ENCODE measurements at regions not wholly inside any gene's neighbourhood (a gene's known extent, or its start where the extent isn't known, plus 50 kb on each side); places are given as distances from the start of the nearest gene placed in this dataset.
A peak's percentile ranks its signal among the peaks of the same experiment; 100 is the strongest.
"Not testable (repeated sequence)": the region's sequence is repeated elsewhere in the genome, so short reads cannot be mapped to it uniquely, and the experiment has no call there.

DNA sequence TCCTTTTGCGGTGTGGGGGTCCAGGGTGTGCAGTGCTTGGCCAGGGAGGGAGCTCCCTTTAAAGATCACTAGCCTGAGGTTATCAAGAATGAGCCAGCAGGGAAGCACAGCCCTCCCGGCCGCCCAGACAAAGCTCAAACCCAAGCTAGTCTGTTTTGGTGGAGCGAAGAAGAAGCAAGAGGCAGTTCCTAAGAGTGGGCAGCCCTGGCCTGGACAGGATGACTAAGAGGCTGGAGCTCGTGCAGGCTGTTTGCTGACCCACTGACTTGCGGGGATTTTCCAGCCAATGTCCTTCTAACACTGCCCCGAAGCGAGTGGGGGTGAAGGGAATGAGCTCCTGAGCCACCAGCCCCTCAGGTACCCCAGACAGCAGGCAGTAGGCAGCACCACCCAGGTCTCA is 134.4 kb downstream of the COPRS start:
- Histone ChIP-seq H4K20me1 (no peaks in the 10 kb centered on the region), H3K4me2 (no peak overlapping the region), H3K4me1 (no peaks in the 10 kb centered on the region), H3K27me3 (no peaks in the 10 kb centered on the region), H3K9ac (no peak overlapping the region), H3K27ac (no peak overlapping the region), H3K36me3 (no peaks in the 10 kb centered on the region), H3K4me3 (no peak overlapping the region), H3K9me3 (replicated peaks in 1 of 11) (peaks cover 0 to 5% (median 0%) of the 10 kb centered on the region in 11 experiments; a peak in 1 of 22 replicates)
- no peak for TF ChIP-seq Cebpa-rat (IDR thresholded peaks at IDR 0.05)

- H3K27ac ChIP-seq: no peak overlapping the region
- no peaks in the 10 kb centered on the region for H3K27me3 ChIP-seq
- no peaks in the 10 kb centered on the region for H3K4me1 ChIP-seq
- TF ChIP-seq Cebpa-rat (IDR thresholded peaks at IDR 0.05): no peak
- H3K4me3 ChIP-seq: no peak overlapping the region
- H4K20me1 ChIP-seq: no peaks in the 10 kb centered on the region
- no peaks in the 10 kb centered on the region for H3K36me3 ChIP-seq
- H3K9ac ChIP-seq: no peak overlapping the region
- no peak overlapping the region for H3K4me2 ChIP-seq
- peaks cover 0 to 5% (median 0%) of the 10 kb centered on the region in 11 experiments; a peak in 1 of 22 replicates for H3K9me3 ChIP-seq (replicated peaks in 1 of 11)
These were observed 135.0 kb downstream of the COPRS start for GRCh38 chr17:31724026-31724425.

GRCh38 chr17:31722251-31723056 is 136.6 kb downstream of the COPRS start:
- no peaks in the 10 kb centered on the region for H4K20me1 ChIP-seq
- no peaks in the 10 kb centered on the region for H3K27me3 ChIP-seq
- H3K4me1 ChIP-seq: no peaks in the 10 kb centered on the region
- no peaks in the 10 kb centered on the region for H3K36me3 ChIP-seq
- no peak overlapping the region for H3K4me2 ChIP-seq
- H3K9ac ChIP-seq: no peak overlapping the region
- no peak overlapping the region for H3K27ac ChIP-seq
- H3K9me3 ChIP-seq (replicated peaks in 1 of 11): peaks cover 0 to 5% (median 0%) of the 10 kb centered on the region in 11 experiments; a peak in 1 of 22 replicates
- H3K4me3 ChIP-seq: no peak overlapping the region
- TF ChIP-seq Cebpa-rat (IDR thresholded peaks at IDR 0.05): no peak

- Histone ChIP-seq H3K9me3 (replicated peaks in 1 of 11) (peaks cover 0 to 5% (median 0%) of the 10 kb centered on the region in 11 experiments; a peak in 1 of 22 replicates), H3K36me3 (no peaks in the 10 kb centered on the region), H3K9ac (no peak overlapping the region), H3K27me3 (no peaks in the 10 kb centered on the region), H3K4me1 (no peaks in the 10 kb centered on the region), H3K4me2 (no peak overlapping the region), H3K27ac (no peak overlapping the region), H3K4me3 (no peak overlapping the region), H4K20me1 (no peaks in the 10 kb centered on the region)
- no peak for TF ChIP-seq Cebpa-rat (IDR thresholded peaks at IDR 0.05)
These were observed 137.6 kb downstream of the COPRS start for GRCh38 chr17:31721291-31722025.

DNA sequence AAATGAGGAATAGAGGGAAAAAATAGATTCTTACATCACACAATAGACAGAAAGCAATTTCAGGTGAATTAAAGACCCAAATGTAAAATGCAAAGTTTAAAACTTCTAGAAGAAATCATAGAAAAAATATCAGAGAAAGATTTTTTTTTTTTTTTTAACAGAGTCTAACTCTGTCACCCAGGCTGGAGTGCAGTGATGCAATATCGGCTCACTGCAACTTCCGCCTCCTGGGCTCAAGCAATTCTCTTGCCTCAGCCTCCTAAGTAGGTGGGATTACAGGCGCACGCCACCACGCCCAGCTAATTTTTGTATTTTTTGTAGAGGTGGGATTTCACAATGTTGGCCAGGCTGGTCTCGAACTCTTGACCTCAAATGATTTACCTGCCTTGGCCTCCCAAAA is 141.8 kb downstream of the COPRS start:
- H3K4me2 ChIP-seq; H3K36me3 ChIP-seq; H3K9ac ChIP-seq; H3K4me1 ChIP-seq; H4K20me1 ChIP-seq; H3K27me3 ChIP-seq; H3K27ac ChIP-seq; H3K4me3 ChIP-seq; H3K9me3 ChIP-seq (replicated peaks in 1 of 11): not testable (repeated sequence)
- peak in 1 of 11 experiments; percentile 49; a peak in 2 of 22 replicates for TF ChIP-seq Cebpa-rat (IDR thresholded peaks at IDR 0.05)

DNA sequence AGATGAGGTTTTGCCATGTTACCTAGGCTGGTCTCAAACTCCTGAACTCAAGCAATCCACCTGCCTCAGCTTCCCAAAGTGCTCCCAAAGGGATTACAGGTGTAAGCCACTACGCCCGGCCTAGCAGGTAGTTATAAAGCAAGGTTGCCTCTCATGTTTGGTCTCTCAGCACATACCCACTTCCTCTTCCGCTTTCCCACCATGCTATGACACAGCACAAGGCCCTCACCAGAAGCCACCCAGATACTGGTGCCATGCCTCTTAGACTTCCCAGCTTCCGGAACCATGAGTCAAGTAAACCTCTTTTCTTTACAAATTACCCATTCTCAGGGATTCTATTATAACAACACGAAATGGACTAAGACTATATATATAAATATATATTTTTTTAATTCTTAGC is 143.6 kb downstream of the COPRS start:
- Histone ChIP-seq H3K27ac (no peak overlapping the region), H4K20me1 (no peaks in the 10 kb centered on the region), H3K9me3 (replicated peaks in 1 of 11) (no peaks in the 10 kb centered on the region), H3K4me1 (peaks cover 0 to 4% (median 0%) of the 10 kb centered on the region in 10 experiments; a peak in 3 of 20 replicates), H3K4me2 (no peak overlapping the region), H3K27me3 (no peaks in the 10 kb centered on the region), H3K36me3 (no peaks in the 10 kb centered on the region), H3K4me3 (no peak overlapping the region), H3K9ac (no peak overlapping the region)
- no peak for TF ChIP-seq Cebpa-rat (IDR thresholded peaks at IDR 0.05)

DNA sequence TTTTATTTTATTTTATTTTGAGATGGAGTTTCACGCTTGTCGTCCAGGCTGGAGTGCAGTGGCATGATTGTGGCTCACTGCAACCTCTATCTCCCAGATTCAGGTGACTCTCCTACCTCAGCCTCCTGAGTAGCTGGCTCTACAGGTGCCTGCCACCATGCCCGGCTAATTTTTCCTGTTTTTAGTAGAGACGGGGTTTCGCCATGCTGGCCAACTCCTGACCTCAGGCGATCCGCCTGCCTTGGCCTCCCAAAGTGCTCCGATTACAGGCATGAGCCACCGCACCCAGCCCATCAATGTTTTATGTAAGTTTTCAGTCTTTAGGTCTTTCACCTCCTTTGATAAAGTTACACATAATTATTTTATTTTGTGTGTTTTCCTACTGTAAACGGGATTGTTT is 154.6 kb downstream of the COPRS start:
- Histone ChIP-seq H4K20me1 (no peaks in the 10 kb centered on the region), H3K4me3 (no peak overlapping the region), H3K9me3 (replicated peaks in 1 of 11) (no peaks in the 10 kb centered on the region; a peak in 1 of 22 replicates), H3K27ac (no peak overlapping the region), H3K4me2 (no peak overlapping the region), H3K27me3 (no peaks in the 10 kb centered on the region), H3K36me3 (no peaks in the 10 kb centered on the region), H3K9ac (no peak overlapping the region), H3K4me1 (no peaks in the 10 kb centered on the region)
- no peak for TF ChIP-seq Cebpa-rat (IDR thresholded peaks at IDR 0.05)

DNA sequence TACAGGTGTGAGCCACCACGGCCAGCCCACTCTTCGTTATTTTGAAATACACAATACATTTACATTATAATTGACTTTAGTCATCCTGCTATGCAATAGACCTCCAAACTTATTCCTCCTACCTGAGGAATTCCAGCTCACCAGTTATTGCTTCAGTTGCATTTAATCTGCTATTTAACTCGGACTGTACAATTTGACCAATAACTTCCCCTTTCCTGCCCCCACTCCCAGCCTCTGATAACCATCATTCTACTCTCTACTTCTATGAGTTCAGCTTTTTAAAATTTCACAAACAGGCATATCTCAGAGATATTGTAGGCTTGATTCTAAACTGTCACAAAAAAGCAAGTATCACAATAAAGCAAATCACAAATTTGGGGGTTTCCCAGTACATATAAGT is 157.0 kb downstream of the COPRS start:
- Histone ChIP-seq H3K4me3 (no peak overlapping the region), H3K4me1 (no peaks in the 10 kb centered on the region), H3K9ac (no peak overlapping the region), H3K9me3 (replicated peaks in 1 of 11) (no peaks in the 10 kb centered on the region; a peak in 1 of 22 replicates), H3K4me2 (no peak overlapping the region), H3K36me3 (no peaks in the 10 kb centered on the region), H3K27ac (no peak overlapping the region), H3K27me3 (no peaks in the 10 kb centered on the region), H4K20me1 (no peaks in the 10 kb centered on the region)
- TF ChIP-seq Cebpa-rat (IDR thresholded peaks at IDR 0.05): no peak

DNA sequence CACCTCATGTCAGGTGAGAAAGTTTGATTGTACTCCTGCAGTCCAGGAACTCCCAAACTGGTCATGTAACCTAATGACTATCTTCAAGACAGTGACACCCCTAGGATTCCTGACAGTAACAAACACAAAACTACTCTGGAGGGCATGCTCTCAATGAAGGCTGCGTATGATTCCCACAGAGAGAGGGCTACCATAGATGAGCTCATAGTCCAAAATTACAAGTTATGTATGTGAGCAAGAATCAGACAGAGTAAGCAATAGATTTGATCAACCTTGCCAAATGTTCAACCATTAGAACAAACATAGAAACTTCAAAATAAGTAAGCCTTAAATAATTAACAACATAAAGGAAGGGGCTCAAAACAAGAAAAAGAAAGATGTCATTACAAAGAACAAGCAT is 158.1 kb downstream of the COPRS start:
- Histone ChIP-seq H3K4me2 (no peak overlapping the region), H3K36me3 (no peaks in the 10 kb centered on the region), H4K20me1 (no peaks in the 10 kb centered on the region), H3K4me3 (no peak overlapping the region), H3K27me3 (no peaks in the 10 kb centered on the region), H3K4me1 (no peaks in the 10 kb centered on the region), H3K9ac (no peak overlapping the region), H3K9me3 (replicated peaks in 1 of 11) (no peaks in the 10 kb centered on the region; a peak in 1 of 22 replicates), H3K27ac (no peak overlapping the region)
- TF ChIP-seq Cebpa-rat (IDR thresholded peaks at IDR 0.05): no peak

Measured in BLaER1 treated with 17β-estradiol and CSF1 and Interleukin-3, amounts not matched to agents 10 nM and 100 nM (cell line).